ENCODE measurements at regions not wholly inside any gene's neighbourhood (a gene's known extent, or its start where the extent isn't known, plus 50 kb on each side); places are given as distances from the start of the nearest gene placed in this dataset.

DNA sequence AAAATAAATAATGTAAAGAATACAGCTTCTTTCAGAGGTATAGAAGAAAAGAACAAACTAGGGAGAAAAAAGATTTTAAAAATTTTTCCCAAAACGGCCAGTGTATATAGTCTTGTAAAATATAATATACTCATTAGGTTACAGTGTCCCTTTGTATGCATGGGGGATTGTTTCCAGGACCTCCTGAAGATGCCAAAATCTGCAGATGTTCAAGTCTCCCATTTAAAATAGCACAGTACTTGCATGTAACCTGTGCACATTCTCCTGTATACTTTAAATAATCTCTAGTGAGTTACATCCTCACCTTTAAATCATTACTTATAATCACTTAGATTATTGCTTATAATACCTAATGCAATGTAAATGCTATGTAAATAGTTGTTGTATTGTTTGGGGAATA, 80.6 kb upstream of the LRRTM4 start:
- no peak for TF ChIP-seq POLR2A (IDR thresholded peaks at IDR 0.05)
- TF ChIP-seq, protein P1, sequence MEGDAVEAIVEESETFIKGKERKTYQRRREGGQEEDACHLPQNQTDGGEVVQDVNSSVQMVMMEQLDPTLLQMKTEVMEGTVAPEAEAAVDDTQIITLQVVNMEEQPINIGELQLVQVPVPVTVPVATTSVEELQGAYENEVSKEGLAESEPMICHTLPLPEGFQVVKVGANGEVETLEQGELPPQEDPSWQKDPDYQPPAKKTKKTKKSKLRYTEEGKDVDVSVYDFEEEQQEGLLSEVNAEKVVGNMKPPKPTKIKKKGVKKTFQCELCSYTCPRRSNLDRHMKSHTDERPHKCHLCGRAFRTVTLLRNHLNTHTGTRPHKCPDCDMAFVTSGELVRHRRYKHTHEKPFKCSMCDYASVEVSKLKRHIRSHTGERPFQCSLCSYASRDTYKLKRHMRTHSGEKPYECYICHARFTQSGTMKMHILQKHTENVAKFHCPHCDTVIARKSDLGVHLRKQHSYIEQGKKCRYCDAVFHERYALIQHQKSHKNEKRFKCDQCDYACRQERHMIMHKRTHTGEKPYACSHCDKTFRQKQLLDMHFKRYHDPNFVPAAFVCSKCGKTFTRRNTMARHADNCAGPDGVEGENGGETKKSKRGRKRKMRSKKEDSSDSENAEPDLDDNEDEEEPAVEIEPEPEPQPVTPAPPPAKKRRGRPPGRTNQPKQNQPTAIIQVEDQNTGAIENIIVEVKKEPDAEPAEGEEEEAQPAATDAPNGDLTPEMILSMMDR (IDR thresholded peaks at IDR 0.05), result no peak
- no peaks in the 10 kb centered on the region for H3K27me3 ChIP-seq
- no peaks in the 10 kb centered on the region for H3K36me3 ChIP-seq (ENCODE audit: low read depth, missing control alignments)
- no peak overlapping the region for H3K4me3 ChIP-seq
- DNase-seq, result no peak
- 42 to 55% methylated on average over 1 of the region's 1 CpG for WGBS, 2 donors
- H3K27ac ChIP-seq, result no peak overlapping the region
- intact Hi-C loops (cut with DNase I; ENCODE audit: low total_unique reads), result no loop called here
- no peaks in the 10 kb centered on the region for H3K4me1 ChIP-seq
- H3K9me3 ChIP-seq, result no peaks in the 10 kb centered on the region

DNA sequence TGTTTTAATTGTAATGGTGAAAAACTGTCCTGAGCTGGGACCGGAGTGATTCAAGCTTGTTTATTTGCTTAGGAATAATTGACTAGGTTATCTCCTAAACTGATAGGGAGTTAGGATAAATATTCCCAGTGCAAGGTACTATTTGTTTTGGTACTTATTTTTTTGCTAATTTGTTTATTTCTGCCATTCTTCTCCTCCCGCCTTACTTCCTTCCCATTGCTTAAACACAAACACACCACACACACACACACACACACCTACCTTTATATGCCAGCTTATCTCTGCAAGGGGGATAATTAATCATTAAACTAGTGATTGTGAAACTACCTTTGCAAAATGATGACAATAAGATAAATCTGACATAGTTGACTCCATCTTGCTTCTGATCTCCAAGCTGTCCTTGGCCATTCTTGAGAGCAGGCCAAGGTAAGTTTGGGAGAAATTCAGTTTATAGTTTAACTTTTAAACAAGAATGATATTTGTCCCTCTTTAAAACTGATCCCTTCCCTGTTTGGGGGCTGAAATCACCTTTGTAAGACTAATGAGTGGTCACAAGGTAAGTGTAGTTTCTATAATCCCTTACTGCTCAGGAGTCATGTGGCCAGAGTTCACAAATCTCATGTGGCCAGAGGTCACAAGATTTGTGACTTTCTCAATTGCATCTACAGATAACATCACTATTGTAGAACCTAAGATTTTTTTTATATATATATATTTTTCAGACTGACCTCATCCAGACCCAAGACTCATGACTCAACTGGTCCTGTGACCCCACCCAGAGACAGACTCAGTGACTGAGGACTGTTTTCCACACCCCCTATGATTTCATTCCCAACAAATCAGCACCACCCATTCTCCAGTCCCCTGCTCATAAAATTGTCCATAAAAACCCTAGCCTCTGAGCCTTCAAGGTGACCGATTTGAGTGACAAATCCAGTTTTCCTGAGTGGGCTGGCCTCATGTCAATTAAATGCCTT, 83.1 kb upstream of the LRRTM4 start:
- Histone ChIP-seq H3K27me3 (no peaks in the 10 kb centered on the region), H3K27ac (no peak overlapping the region), H3K9me3 (no peaks in the 10 kb centered on the region), H3K36me3 (ENCODE audit: low read depth, missing control alignments) (no peaks in the 10 kb centered on the region), H3K4me1 (no peaks in the 10 kb centered on the region), H3K4me3 (no peak overlapping the region)
- DNase-seq, result no peak
- WGBS, 2 donors, result 86 to 87% methylated on average over 3 of the region's 3 CpGs
- TF ChIP-seq, protein P1 (IDR thresholded peaks at IDR 0.05), result no peak
- no peak for TF ChIP-seq POLR2A (IDR thresholded peaks at IDR 0.05)
- intact Hi-C loops (cut with DNase I; ENCODE audit: low total_unique reads), result no loop called here

DNA sequence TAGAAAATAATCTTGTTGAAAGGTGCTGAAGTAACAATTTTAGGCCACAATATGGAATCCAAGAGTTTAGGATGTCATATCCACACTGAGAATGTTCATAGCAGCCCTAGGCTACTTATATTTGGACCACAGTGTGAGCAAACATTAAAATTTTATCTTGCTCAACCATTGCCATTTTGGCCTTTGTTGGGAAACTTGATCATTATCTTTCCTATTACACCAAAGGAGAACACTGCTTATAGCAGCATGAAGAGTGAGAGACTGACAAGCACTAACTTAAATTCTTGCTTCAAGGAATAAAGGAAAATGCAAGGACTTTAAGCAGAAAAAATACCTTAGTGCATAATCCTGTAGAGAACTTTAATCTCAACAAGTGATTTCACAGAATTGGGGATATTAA, 86.3 kb upstream of the LRRTM4 start:
- H3K4me1 ChIP-seq, result no peaks in the 10 kb centered on the region
- no peak for TF ChIP-seq POLR2A (IDR thresholded peaks at IDR 0.05)
- TF ChIP-seq, protein P1 (IDR thresholded peaks at IDR 0.05), result no peak
- no peak for DNase-seq
- no peak overlapping the region for H3K4me3 ChIP-seq
- intact Hi-C loops (cut with DNase I; ENCODE audit: low total_unique reads), result no loop called here
- no peaks in the 10 kb centered on the region for H3K27me3 ChIP-seq
- H3K36me3 ChIP-seq (ENCODE audit: low read depth, missing control alignments), result no peaks in the 10 kb centered on the region
- H3K9me3 ChIP-seq, result no peaks in the 10 kb centered on the region
- no peak overlapping the region for H3K27ac ChIP-seq

DNA sequence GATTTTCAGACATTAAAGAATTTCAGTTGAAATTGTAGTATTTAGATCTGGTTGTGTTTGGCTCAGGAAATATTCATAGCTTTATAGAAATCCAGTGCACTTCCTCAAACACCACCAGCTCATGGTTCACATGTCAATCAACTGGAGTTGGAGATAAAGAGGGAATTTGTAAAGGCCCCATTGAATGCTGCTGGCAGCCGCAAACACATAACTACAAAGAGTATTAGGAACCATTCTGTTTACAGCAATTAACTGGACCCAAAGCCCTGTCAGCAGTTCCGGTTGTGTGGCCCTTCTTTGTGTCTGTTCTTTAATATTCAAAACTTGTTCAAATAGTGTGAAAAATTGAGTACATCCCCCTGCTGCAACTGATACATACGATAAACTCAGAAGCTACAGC, 107.4 kb upstream of the LRRTM4 start:
- no peak overlapping the region for H3K27ac ChIP-seq
- no peaks in the 10 kb centered on the region for H3K27me3 ChIP-seq
- 73 to 87% methylated on average over 3 of the region's 3 CpGs for WGBS, 2 donors
- TF ChIP-seq, protein P1 (IDR thresholded peaks at IDR 0.05), result no peak
- TF ChIP-seq POLR2A (IDR thresholded peaks at IDR 0.05), result no peak
- intact Hi-C loops (cut with DNase I; ENCODE audit: low total_unique reads), result no loop called here
- H3K4me3 ChIP-seq, result no peak overlapping the region
- no peaks in the 10 kb centered on the region for H3K36me3 ChIP-seq (ENCODE audit: low read depth, missing control alignments)
- no peaks in the 10 kb centered on the region for H3K4me1 ChIP-seq
- H3K9me3 ChIP-seq, result no peaks in the 10 kb centered on the region
- no peak for DNase-seq

DNA sequence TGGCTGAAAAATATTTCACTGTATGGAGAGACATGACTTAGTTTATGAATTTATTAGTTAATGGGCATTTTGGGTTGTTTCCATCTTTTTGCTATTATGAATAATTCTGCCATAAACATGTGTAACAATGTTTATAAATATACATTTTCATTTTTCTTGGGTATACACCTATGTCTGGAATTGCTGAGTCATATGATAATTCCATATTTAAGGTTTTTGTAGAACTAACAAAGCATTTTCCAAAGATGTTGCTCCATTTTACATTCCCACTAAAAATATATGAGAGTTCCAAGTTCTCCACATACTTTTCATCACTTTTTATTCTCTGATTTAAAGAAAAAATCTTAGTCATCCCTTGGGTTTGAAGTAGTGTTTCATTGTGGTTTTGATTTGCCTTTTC, 108.8 kb upstream of the LRRTM4 start:
- Histone ChIP-seq H3K4me1 (no peaks in the 10 kb centered on the region), H3K27ac (no peak overlapping the region), H3K27me3 (no peaks in the 10 kb centered on the region), H3K36me3 (ENCODE audit: low read depth, missing control alignments) (no peaks in the 10 kb centered on the region), H3K4me3 (no peak overlapping the region), H3K9me3 (no peaks in the 10 kb centered on the region)
- DNase-seq, result no peak
- intact Hi-C loops (cut with DNase I; ENCODE audit: low total_unique reads), result no loop called here
- TF ChIP-seq, protein P1 (IDR thresholded peaks at IDR 0.05), result no peak
- no peak for TF ChIP-seq POLR2A (IDR thresholded peaks at IDR 0.05)

Measured in testis (tissue), 2 donors.